ENCODE measurements at regions not wholly inside any gene's neighbourhood (a gene's known extent, or its start where the extent isn't known, plus 50 kb on each side); places are given as distances from the start of the nearest gene placed in this dataset.

DNA sequence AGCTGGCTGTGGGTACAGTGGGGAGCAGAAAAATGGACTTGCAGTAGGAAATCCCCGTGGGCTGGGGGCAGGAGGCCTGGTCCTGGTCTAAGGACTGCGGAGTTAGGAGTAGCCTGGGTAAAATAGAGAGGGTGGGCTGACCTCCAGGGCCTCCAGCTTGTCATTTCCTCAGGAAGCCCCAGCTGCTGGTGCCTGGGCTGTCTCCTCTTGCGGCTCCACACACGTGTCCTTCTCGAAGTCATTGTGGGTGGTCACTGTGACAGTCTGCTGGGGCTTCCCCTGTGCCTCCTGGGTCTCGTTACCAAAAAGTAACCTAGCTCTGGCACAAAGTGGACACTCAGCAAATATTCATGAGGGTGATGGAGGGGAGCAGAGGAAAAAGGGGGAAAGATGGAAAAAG is 259.7 kb downstream of the FGF9 start:
- no peaks in the 10 kb centered on the region for H3K4me1 Mint-ChIP-seq (ENCODE audit: low read depth)
- H3K27me3 Mint-ChIP-seq (ENCODE audit: low read depth) = no peaks in the 10 kb centered on the region
- DNase-seq (no peak), ATAC-seq (no peak)
- H3K9me3 Mint-ChIP-seq = no peaks in the 10 kb centered on the region
- H3K4me3 Mint-ChIP-seq = no peak overlapping the region
- no peaks in the 10 kb centered on the region for H3K36me3 Mint-ChIP-seq (ENCODE audit: insufficient read depth)

DNA sequence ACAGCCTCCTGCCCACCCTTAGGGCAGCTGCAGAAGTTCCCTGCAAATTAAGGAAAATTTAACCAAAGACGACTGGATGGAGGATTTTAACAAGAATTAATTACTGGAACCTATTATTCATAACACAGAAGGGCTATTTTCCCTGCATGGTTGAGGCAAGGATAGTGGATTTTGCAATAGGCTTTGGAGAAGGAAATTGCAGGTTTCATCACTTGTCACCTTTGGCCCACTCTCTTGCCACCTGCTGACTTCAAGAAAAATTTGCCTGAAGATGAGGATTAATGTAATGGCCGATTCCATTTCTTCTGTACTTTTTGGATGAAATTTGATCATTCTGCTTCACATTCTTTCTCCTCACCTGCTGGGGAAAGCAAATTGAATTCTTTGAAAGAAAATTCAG is 261.7 kb downstream of the FGF9 start:
- ATAC-seq (no peak), DNase-seq (no peak)
- H3K9me3 Mint-ChIP-seq = no peaks in the 10 kb centered on the region
- no peaks in the 10 kb centered on the region for H3K4me1 Mint-ChIP-seq (ENCODE audit: low read depth)
- H3K27me3 Mint-ChIP-seq (ENCODE audit: low read depth) = no peaks in the 10 kb centered on the region
- H3K4me3 Mint-ChIP-seq = no peak overlapping the region
- H3K36me3 Mint-ChIP-seq (ENCODE audit: insufficient read depth) = no peaks in the 10 kb centered on the region

DNA sequence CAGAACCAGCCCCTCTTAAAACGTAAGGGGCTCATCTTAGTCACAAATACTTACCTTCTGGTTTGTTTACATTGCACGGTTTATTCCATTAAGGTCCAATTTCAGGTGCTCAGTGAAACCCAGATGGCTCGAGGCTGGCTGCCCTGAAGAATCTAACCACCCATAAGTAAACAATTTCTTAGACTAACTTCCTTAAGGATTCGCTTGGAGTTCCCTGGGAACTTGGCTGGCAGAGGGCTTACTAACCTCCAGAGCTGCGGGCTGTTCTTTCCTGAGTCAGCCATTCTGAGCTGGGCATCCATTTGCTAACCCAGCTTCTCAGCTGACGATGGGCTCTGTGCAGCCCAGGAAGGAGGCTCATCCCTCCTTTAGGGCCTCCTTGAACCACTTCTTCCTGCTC is 262.1 kb downstream of the FGF9 start:
- DNase-seq = no peak
- Mint-ChIP-seq H3K4me3 (no peak overlapping the region), H3K27me3 (ENCODE audit: low read depth) (no peaks in the 10 kb centered on the region), H3K36me3 (ENCODE audit: insufficient read depth) (no peaks in the 10 kb centered on the region), H3K4me1 (ENCODE audit: low read depth) (no peaks in the 10 kb centered on the region), H3K9me3 (no peaks in the 10 kb centered on the region)
- ATAC-seq = no peak

DNA sequence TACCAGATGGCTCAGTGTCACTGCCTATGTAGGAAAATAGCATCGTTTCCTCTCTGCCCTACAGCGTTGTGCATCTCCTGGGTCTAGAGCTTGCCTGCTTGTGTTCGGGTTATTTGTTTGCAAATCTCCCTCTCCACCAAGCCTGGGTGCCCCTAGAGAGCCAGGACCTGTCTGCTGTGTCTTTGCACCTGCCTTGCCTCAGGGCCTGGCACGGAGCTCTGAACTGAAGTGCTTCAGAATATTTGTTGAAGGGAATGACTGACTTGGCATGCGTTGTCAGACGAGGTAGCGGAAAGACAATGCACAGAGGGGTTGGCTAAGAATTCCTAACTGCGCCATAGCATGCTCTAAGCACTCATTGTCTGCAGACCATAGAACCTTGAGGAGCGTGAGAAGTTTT is 263.4 kb downstream of the FGF9 start:
- DNase-seq = no peak
- no peak overlapping the region for H3K4me3 Mint-ChIP-seq
- no peaks in the 10 kb centered on the region for H3K36me3 Mint-ChIP-seq (ENCODE audit: insufficient read depth)
- no peaks in the 10 kb centered on the region for H3K9me3 Mint-ChIP-seq
- H3K4me1 Mint-ChIP-seq (ENCODE audit: low read depth) = no peaks in the 10 kb centered on the region
- H3K27me3 Mint-ChIP-seq (ENCODE audit: low read depth) = no peaks in the 10 kb centered on the region
- ATAC-seq = no peak

DNA sequence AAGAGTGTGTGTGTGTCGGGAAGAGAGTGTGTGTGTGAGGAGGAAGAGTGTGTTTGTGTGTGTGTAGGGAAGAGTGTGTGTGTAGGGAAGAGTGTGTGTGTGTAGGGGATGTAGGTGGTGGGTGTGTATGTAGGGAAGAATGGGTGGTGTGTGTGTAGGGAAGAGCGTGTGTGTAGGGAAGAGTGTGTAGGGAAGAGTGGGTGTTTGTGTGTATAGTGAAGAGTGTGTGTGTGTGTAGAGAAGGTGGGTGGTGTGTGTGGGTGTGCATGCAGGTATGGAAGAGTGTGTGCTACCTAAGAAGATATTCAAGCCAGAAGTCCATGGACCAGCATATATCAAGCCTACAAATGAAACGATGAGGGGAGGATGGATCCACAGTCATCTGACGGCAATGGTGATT is 265.8 kb downstream of the FGF9 start:
- H3K4me3 Mint-ChIP-seq = no peak overlapping the region
- DNase-seq (no peak), ATAC-seq (no peak)
- no peaks in the 10 kb centered on the region for H3K9me3 Mint-ChIP-seq
- peaks cover 2% of the 10 kb centered on the region for H3K27me3 Mint-ChIP-seq (ENCODE audit: low read depth)
- H3K4me1 Mint-ChIP-seq (ENCODE audit: low read depth) = no peaks in the 10 kb centered on the region
- H3K36me3 Mint-ChIP-seq (ENCODE audit: insufficient read depth) = no peaks in the 10 kb centered on the region

DNA sequence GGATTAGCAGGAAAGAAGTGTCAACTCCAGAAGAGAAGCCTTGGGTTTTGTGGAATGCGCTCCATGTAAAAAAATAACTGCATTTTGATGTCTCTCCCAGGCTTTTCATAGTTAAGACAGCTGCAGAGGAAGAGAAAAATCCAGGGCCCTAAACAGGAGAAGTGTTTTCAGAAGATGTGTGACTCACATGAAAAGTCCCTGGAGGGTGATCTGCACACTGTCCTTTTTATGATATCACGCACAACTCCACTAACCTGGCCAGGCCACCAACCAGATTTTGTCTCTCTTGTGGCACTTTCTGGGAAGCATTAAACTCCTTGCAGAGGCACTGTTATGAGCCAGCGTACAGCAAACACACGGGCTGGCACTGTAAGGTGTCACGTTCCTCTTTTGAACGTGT is 267.3 kb downstream of the FGF9 start:
- no peak for DNase-seq
- Mint-ChIP-seq H3K4me3 (no peak overlapping the region), H3K36me3 (ENCODE audit: insufficient read depth) (no peaks in the 10 kb centered on the region), H3K9me3 (no peaks in the 10 kb centered on the region), H3K4me1 (ENCODE audit: low read depth) (no peaks in the 10 kb centered on the region), H3K27me3 (ENCODE audit: low read depth) (peaks cover 2% of the 10 kb centered on the region)
- ATAC-seq = no peak

DNA sequence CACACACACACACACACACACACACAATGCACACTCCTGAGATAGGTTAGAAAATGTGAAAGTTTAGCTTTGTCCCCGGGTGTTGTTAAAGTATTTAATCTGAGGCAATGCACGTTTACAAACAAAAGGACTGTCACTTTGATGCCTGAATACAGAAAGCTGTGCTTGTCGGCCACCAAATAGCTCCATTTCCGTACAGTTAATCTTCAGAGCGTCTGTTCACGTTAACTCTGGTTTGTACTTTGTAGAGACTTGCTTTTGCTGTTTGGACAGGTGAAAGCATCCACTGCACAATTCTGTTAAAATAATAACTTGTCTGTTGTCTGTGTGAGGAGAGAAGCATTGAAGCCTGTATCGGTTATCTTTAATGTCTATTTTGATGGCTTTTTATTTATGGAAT is 267.8 kb downstream of the FGF9 start:
- H3K36me3 Mint-ChIP-seq (ENCODE audit: insufficient read depth) = no peaks in the 10 kb centered on the region
- no peak for ATAC-seq
- no peaks in the 10 kb centered on the region for H3K4me1 Mint-ChIP-seq (ENCODE audit: low read depth)
- no peak for DNase-seq
- no peak overlapping the region for H3K4me3 Mint-ChIP-seq
- peaks cover 4% of the 10 kb centered on the region for H3K9me3 Mint-ChIP-seq
- peaks cover 2% of the 10 kb centered on the region for H3K27me3 Mint-ChIP-seq (ENCODE audit: low read depth)

DNA sequence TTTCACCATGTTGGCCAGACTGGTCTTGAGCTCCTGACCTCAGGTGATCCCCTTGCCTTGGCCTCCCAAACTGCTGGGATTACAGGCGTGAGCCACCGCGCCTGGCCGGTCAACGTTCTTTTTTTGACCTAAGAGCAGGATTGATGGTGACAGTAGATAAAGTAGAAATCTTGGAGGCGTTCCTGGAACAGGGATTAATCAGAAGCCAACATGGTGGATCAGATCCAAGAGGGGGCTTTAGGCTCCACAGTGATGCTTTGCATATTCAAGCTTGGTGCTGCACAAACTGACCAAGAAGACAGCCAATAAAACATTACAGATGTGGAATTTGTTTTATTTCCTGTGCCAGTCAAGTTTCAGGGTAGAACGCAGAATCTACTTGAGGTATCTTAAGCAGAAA is 271.2 kb downstream of the FGF9 start:
- no peak overlapping the region for H3K4me3 Mint-ChIP-seq
- peaks cover 2% of the 10 kb centered on the region for H3K27me3 Mint-ChIP-seq (ENCODE audit: low read depth)
- DNase-seq = no peak
- ATAC-seq = no peak
- no peaks in the 10 kb centered on the region for H3K4me1 Mint-ChIP-seq (ENCODE audit: low read depth)
- H3K9me3 Mint-ChIP-seq = peaks cover 19% of the 10 kb centered on the region
- H3K36me3 Mint-ChIP-seq (ENCODE audit: insufficient read depth) = peaks cover 5% of the 10 kb centered on the region

DNA sequence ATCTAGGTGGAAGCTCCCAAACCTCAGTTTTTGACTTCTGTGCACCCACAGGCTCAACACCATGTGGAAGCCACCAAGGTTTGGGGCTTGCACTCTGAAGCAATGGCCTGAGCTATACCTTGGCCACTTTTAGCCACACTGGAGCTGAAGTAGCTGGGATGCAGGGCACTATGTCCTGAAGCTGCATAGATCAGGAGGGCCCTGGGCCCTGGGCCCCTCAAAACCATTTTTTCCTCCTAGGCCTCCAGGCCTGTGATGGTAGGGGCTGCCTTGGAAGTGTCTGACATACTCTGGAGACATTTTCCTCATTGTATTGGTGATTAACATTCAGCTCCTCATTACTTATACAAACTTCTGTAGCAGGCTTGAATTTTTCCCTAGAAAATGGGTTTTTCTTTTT is 273.7 kb downstream of the FGF9 start:
- H3K27me3 Mint-ChIP-seq (ENCODE audit: low read depth) = peaks cover 2% of the 10 kb centered on the region
- ATAC-seq (no peak), DNase-seq (no peak)
- H3K4me1 Mint-ChIP-seq (ENCODE audit: low read depth) = peaks cover 2% of the 10 kb centered on the region
- peaks cover 5% of the 10 kb centered on the region for H3K36me3 Mint-ChIP-seq (ENCODE audit: insufficient read depth)
- no peak overlapping the region for H3K4me3 Mint-ChIP-seq
- peaks cover 19% of the 10 kb centered on the region for H3K9me3 Mint-ChIP-seq

DNA sequence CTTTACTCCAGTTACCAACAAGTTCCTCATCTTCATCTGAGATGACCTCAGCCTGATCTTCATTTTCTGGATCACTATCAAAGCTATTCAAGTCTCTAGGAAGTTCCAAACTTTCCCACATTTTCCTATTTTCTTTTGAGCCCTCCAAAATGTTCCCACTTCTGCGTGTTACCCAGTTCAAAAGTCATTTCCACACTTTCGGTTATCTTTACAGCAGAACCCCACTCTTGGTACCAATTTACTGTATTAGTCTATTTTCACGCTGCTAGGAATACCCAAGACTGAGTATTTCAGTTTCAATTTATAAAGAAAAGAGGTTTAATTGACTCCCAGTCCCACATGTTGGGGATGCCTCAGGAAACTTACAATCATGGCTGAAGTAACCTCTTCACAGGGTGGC is 274.3 kb downstream of the FGF9 start:
- Mint-ChIP-seq H3K9me3 (peaks cover 19% of the 10 kb centered on the region), H3K27me3 (ENCODE audit: low read depth) (peaks cover 2% of the 10 kb centered on the region), H3K36me3 (ENCODE audit: insufficient read depth) (peaks cover 5% of the 10 kb centered on the region), H3K4me1 (ENCODE audit: low read depth) (peaks cover 2% of the 10 kb centered on the region), H3K4me3 (no peak overlapping the region)
- DNase-seq (no peak), ATAC-seq (no peak)

DNA sequence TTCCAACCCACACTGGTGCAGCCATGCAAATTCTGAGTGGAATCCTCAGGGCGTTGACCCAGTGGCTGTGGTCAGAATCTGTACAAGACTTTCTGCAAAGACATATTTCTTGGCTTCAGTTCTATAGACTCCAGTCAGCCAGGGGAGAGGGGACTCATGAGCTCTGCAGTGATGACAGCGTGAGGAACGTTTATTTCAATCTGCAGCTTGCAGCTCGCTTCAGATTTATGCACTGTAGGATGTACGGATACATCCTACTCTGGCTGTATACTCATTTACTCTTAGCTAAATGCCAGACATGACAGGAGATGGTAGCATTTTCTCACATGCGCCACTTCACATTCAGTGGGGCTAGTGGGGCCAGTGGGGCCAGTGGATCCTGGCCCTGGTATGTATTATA is 276.1 kb downstream of the FGF9 start:
- ATAC-seq = no peak

DNA sequence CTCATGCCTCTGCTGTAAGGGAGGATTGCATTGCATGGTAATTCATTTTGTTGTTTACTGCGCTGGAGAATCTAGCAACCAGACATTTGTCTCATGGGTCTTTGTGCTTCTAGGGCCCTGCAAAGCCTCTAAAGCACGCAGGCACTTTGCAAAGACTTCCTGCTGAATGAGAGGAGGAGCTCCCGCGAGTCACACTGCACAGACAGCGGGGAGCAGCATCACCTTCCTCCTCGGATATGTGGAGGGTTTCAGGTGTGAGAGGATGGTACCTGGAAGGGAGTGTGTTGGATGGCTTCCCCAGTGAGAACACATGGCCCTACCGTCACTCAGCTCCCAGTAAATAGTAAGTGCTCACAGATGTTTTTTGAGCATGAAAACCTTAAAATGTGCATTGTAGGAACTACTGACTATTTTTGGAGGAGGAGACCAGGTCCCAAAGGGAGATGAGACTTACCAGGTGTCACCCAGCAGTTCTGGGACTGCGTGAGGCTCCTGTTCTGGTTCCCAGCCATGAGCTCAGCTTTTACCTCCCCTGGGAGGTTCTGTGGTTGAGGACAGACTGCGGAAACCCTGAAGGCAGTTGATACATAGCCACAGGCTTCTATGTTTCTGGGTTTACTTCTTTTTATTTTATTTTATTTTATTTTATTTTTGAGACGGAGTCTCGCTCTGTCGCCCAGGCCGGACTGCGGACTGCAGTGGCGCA is 278.0 kb downstream of the FGF9 start:
- ATAC-seq (no peak), DNase-seq (no peak)
- H3K4me3 Mint-ChIP-seq = no peak overlapping the region
- H3K27me3 Mint-ChIP-seq (ENCODE audit: low read depth) = no peaks in the 10 kb centered on the region
- H3K4me1 Mint-ChIP-seq (ENCODE audit: low read depth) = peaks cover 2% of the 10 kb centered on the region
- H3K36me3 Mint-ChIP-seq (ENCODE audit: insufficient read depth) = peaks cover 5% of the 10 kb centered on the region
- peaks cover 13% of the 10 kb centered on the region for H3K9me3 Mint-ChIP-seq

More for the DNA sequence above, 276.1 kb downstream of the FGF9 start:
- no peak overlapping the region for H3K4me3 Mint-ChIP-seq
- no peak for DNase-seq
- H3K36me3 Mint-ChIP-seq (ENCODE audit: insufficient read depth) = peaks cover 5% of the 10 kb centered on the region
- peaks cover 2% of the 10 kb centered on the region for H3K4me1 Mint-ChIP-seq (ENCODE audit: low read depth)
- peaks cover 19% of the 10 kb centered on the region for H3K9me3 Mint-ChIP-seq
- H3K27me3 Mint-ChIP-seq (ENCODE audit: low read depth) = no peaks in the 10 kb centered on the region

DNA sequence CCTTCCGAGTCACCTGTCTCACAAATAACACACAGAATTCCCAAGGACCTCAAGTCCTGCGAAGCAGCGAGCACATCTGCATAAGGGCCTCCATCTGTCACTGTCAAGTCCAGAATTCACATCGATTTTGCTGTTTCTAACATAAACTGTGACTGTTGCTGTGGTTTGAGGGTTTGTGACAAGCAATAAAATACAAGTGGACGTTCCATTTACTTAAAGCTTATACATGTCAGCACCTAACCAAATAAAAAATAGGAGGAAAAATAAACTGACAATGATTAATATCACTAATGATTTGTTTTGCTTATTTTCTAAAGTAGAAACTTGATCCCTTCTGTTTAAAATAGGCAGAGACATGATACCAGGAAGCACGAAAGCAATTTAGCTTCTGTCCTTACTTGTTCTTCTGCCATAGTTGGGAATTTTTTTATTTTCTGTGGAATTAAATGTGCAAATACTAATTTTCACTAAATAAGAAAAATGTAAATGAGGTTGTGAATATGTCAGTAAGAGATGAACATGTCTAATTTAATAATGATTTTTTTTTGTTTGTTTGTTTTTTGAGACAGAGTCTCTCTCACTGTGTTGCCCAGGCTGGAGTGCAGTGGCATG is 279.1 kb downstream of the FGF9 start:
- ATAC-seq (no peak), DNase-seq (no peak)
- no peaks in the 10 kb centered on the region for H3K27me3 Mint-ChIP-seq (ENCODE audit: low read depth)
- peaks cover 11% of the 10 kb centered on the region for H3K9me3 Mint-ChIP-seq
- peaks cover 2% of the 10 kb centered on the region for H3K4me1 Mint-ChIP-seq (ENCODE audit: low read depth)
- H3K4me3 Mint-ChIP-seq = no peak overlapping the region
- peaks cover 5% of the 10 kb centered on the region for H3K36me3 Mint-ChIP-seq (ENCODE audit: insufficient read depth)

DNA sequence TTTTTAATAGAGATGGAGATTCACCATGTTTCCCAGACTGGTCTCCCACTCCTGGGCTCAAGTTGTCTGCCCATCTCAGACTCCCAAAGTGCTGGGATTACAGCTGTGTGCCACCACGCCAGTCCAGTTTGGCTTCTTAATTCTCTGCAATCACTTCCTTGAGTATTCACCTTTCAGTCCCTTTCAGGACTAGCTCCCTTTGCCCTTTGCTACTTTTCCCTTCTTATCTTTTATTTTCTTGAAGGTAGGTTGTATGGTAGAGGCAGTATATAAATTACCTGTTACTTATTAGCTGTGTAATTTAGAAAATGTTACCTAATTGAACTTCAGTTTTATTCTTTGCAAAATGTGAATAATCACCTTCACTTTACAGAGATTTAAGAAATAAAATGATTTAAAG is 285.8 kb downstream of the FGF9 start:
- Mint-ChIP-seq H3K4me3 (no peak overlapping the region), H3K36me3 (ENCODE audit: insufficient read depth) (no peaks in the 10 kb centered on the region), H3K9me3 (peaks cover 9% of the 10 kb centered on the region), H3K27me3 (ENCODE audit: low read depth) (no peaks in the 10 kb centered on the region), H3K4me1 (ENCODE audit: low read depth) (no peaks in the 10 kb centered on the region)
- ATAC-seq (no peak), DNase-seq (no peak)

DNA sequence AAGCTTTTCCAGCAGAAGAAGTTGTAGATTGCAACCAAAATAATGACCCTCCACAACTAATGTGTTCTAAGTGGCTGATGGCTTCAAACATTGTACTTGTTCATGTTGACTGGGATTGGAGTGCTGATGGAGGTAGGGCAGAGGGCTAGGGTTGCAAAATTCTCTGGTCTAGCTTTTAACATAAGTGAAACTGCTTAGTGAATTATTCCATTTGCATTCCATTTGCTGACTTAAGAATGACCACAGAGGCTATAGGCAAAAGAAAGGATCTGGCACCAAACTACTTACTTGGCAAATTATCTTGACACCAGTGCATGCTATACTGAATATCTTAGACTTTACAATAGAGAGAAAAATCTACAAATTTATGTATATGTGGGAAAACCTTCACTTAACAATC is 287.0 kb downstream of the FGF9 start:
- no peaks in the 10 kb centered on the region for H3K4me1 Mint-ChIP-seq (ENCODE audit: low read depth)
- peaks cover 9% of the 10 kb centered on the region for H3K9me3 Mint-ChIP-seq
- H3K27me3 Mint-ChIP-seq (ENCODE audit: low read depth) = no peaks in the 10 kb centered on the region
- H3K36me3 Mint-ChIP-seq (ENCODE audit: insufficient read depth) = no peaks in the 10 kb centered on the region
- no peak overlapping the region for H3K4me3 Mint-ChIP-seq
- DNase-seq (no peak), ATAC-seq (no peak)
